Mucosa of gallbladder (tissue), 1 donor: ENCODE measurements at regions not wholly inside any gene's neighbourhood (a gene's known extent, or its start where the extent isn't known, plus 50 kb on each side); places are given as distances from the start of the nearest gene placed in this dataset.

Experiments
- DNase-seq: peaks from one replicate; pipeline ENCODE4 v3.0.0-alpha.2; 2020; ENCODE audit warnings: low spot score
- donor health status: DM: no; HTN: no; CAD: no.

GRCh38 chr15:66615846-66616245, 50.0 kb upstream of the LCTL start:
- DNase-seq: no peak

- DNase-seq: peak; percentile 74
These were observed 51.6 kb upstream of the LCTL start for GRCh38 chr15:66617137-66618090.

GRCh38 chr15:66619152-66619903, 53.5 kb upstream of the LCTL start:
- peak; percentile 75 for DNase-seq

GRCh38 chr15:66620341-66620740, 54.5 kb upstream of the LCTL start:
- no peak for DNase-seq

- no peak for DNase-seq
These were observed 55.0 kb upstream of the LCTL start for GRCh38 chr15:66620744-66621344.

- no peak for DNase-seq
These were observed 56.0 kb upstream of the LCTL start for GRCh38 chr15:66621491-66622467.

GRCh38 chr15:66622591-66623022, 56.8 kb upstream of the LCTL start:
- DNase-seq: no peak

- DNase-seq: no peak
These were observed 58.1 kb upstream of the LCTL start for GRCh38 chr15:66623801-66624453.

GRCh38 chr15:66625531-66625930, 59.7 kb upstream of the LCTL start:
- DNase-seq: no peak

- no peak for DNase-seq
These were observed 60.2 kb upstream of the LCTL start for GRCh38 chr15:66625974-66626373.

- DNase-seq: no peak
These were observed 63.4 kb upstream of the LCTL start for GRCh38 chr15:66628976-66629723.

GRCh38 chr15:66629817-66630576, 64.2 kb upstream of the LCTL start:
- no peak for DNase-seq

GRCh38 chr15:66630801-66631351, 65.1 kb upstream of the LCTL start:
- no peak for DNase-seq

GRCh38 chr15:66631616-66632263, 65.9 kb upstream of the LCTL start:
- no peak for DNase-seq

- no peak for DNase-seq
These were observed 67.5 kb upstream of the LCTL start for GRCh38 chr15:66633041-66633937.

- no peak for DNase-seq
These were observed 68.1 kb upstream of the LCTL start for GRCh38 chr15:66633938-66634250.

GRCh38 chr15:66634540-66634939, 67.5 kb upstream of the SMAD6 start:
- no peak for DNase-seq
